Kidney epithelial cell (primary cell): ENCODE measurements at regions not wholly inside any gene's neighbourhood (a gene's known extent, or its start where the extent isn't known, plus 50 kb on each side); places are given as distances from the start of the nearest gene placed in this dataset.

ENCODE experiments used
- DNase-seq: peaks from one replicate; pipeline ENCODE4 v3.0.0-alpha.2; 2010; ENCODE audit warnings: low read depth
- H3K27me3 ChIP-seq: 2 replicates; pipeline ENCODE4 v1.6.0; 2011; ENCODE audit warnings: low read length; ENCODE audit not compliant: control insufficient read depth, insufficient read depth
- H3K36me3 ChIP-seq: 2 replicates; pipeline ENCODE4 v1.5.1; 2011; ENCODE audit warnings: low read length; ENCODE audit not compliant: control insufficient read depth, insufficient read depth
- H3K4me3 ChIP-seq: 2 replicates; pipeline ENCODE4 v1.5.1; 2011; ENCODE audit warnings: low read depth, mild to moderate bottlenecking, control low read depth, low read length
- CTCF ChIP-seq: IDR thresholded peaks from 2 replicates; pipeline ENCODE4 v1.5.1; 2011; ENCODE audit warnings: mild to moderate bottlenecking, moderate library complexity, low read length, control low read depth, inconsistent platforms; ENCODE audit not compliant: insufficient read depth, poor library complexity, severe bottlenecking

- Histone ChIP-seq H3K4me3 (no peak overlapping the region), H3K27me3 (no peaks in the 10 kb centered on the region), H3K36me3 (no peaks in the 10 kb centered on the region)
- no peak for TF ChIP-seq CTCF
- DNase-seq, result no peak
Observed at GRCh38 chr1:163013826-163014600, 55.1 kb upstream of the RGS4 start.

- DNase-seq, result no peak
Observed at GRCh38 chr1:163006051-163006834, 62.9 kb upstream of the RGS4 start.

GRCh38 chr1:162997499-162998285 is 71.5 kb upstream of the RGS4 start:
- H3K36me3 ChIP-seq, result no peaks in the 10 kb centered on the region
- H3K27me3 ChIP-seq, result no peaks in the 10 kb centered on the region
- no peak for DNase-seq
- H3K4me3 ChIP-seq, result no peak overlapping the region
- no peak for TF ChIP-seq CTCF

More at GRCh38 chr1:163006051-163006834, 62.9 kb upstream of the RGS4 start:
- Histone ChIP-seq H3K27me3 (no peaks in the 10 kb centered on the region), H3K4me3 (no peak overlapping the region), H3K36me3 (no peaks in the 10 kb centered on the region)
- no peak for TF ChIP-seq CTCF

- H3K27me3 ChIP-seq, result no peaks in the 10 kb centered on the region
- no peak for DNase-seq
- H3K4me3 ChIP-seq, result no peak overlapping the region
- no peak for TF ChIP-seq CTCF
- no peaks in the 10 kb centered on the region for H3K36me3 ChIP-seq
Observed at GRCh38 chr1:162996261-162996660, 72.9 kb upstream of the RGS4 start.

- no peak for TF ChIP-seq CTCF
- Histone ChIP-seq H3K4me3 (no peak overlapping the region), H3K27me3 (no peaks in the 10 kb centered on the region), H3K36me3 (no peaks in the 10 kb centered on the region)
- no peak for DNase-seq
Observed at GRCh38 chr1:162994921-162995320, 74.2 kb upstream of the RGS4 start.
